HL-60 (cell line): ENCODE measurements at regions not wholly inside any gene's neighbourhood (a gene's known extent, or its start where the extent isn't known, plus 50 kb on each side); places are given as distances from the start of the nearest gene placed in this dataset.

Source experiments
- DNase-seq, 2 experiments: peaks; one replicate each; pipeline ENCODE4 v3.0.0-alpha.2; 2010 to 2020; ENCODE audit warnings: low read depth in 1 of 2, low spot score in 1 of 2
- H3K27ac ChIP-seq: fragments of 250-450 bp; sonication (Bioruptor Pico); replicated peaks from 2 replicates; pipeline ENCODE4 v1.5.1; 2020; ENCODE audit warnings: mild to moderate bottlenecking, moderate library complexity
- H3K27me3 ChIP-seq: fragments of 250-450 bp; sonication (Bioruptor Pico); 2 replicates; pipeline ENCODE4 v1.5.1; 2021; ENCODE audit warnings: mild to moderate bottlenecking, moderate library complexity; ENCODE audit not compliant: insufficient read depth, poor library complexity, severe bottlenecking
- H3K4me3 ChIP-seq: replicated peaks from 2 replicates; pipeline ENCODE4 v1.5.1; 2011; ENCODE audit warnings: mild to moderate bottlenecking, control low read depth, low read length; ENCODE audit not compliant: insufficient read depth
- CTCF ChIP-seq: IDR thresholded peaks from one replicate; pipeline ENCODE4 v1.5.1; 2011; ENCODE audit warnings: low read length, control low read depth, inconsistent platforms; ENCODE audit not compliant: insufficient read depth
- GABPA ChIP-seq: IDR thresholded peaks from 2 replicates; pipeline ENCODE4 v1.6.1; 2012; ENCODE audit warnings: low read depth
- POLR2AphosphoS5 ChIP-seq: IDR thresholded peaks from 2 replicates; pipeline ENCODE4 v1.6.1; 2012; ENCODE audit warnings: low read depth
- REST ChIP-seq: IDR thresholded peaks from 2 replicates; pipeline ENCODE4 v1.6.1; 2012; ENCODE audit warnings: low read depth; ENCODE audit not compliant: insufficient replicate concordance
- SPI1 ChIP-seq: IDR thresholded peaks from 2 replicates; pipeline ENCODE4 v1.6.1; 2012; ENCODE audit warnings: low read depth, mild to moderate bottlenecking, borderline replicate concordance

GRCh38 chr6:16907991-16908390 is 146.7 kb upstream of the ATXN1 start:
- DNase-seq = no peak
- no peak for TF ChIP-seq GABPA
- TF ChIP-seq POLR2AphosphoS5 = no peak
- no peak for TF ChIP-seq CTCF
- TF ChIP-seq SPI1 = no peak
- TF ChIP-seq REST = no peak

GRCh38 chr6:16904957-16905356 is 143.7 kb upstream of the ATXN1 start:
- no peaks in the 10 kb centered on the region for H3K27me3 ChIP-seq
- DNase-seq = no peak
- no peak overlapping the region for H3K4me3 ChIP-seq
- TF ChIP-seq POLR2AphosphoS5 (no peak), REST (no peak), GABPA (no peak), SPI1 (no peak), CTCF (no peak)
- H3K27ac ChIP-seq = no peak overlapping the region

More at GRCh38 chr6:16907991-16908390, 146.7 kb upstream of the ATXN1 start:
- H3K27ac ChIP-seq = no peak overlapping the region
- no peak overlapping the region for H3K4me3 ChIP-seq
- H3K27me3 ChIP-seq = no peaks in the 10 kb centered on the region

- no peak for DNase-seq
- H3K27me3 ChIP-seq = no peaks in the 10 kb centered on the region
- H3K27ac ChIP-seq = no peak overlapping the region
- no peak for TF ChIP-seq CTCF
- no peak for TF ChIP-seq SPI1
- TF ChIP-seq POLR2AphosphoS5 = no peak
- TF ChIP-seq REST = no peak
- TF ChIP-seq GABPA = no peak
- no peak overlapping the region for H3K4me3 ChIP-seq
Observed at GRCh38 chr6:16903470-16903869, 142.2 kb upstream of the ATXN1 start.
